ENCODE measurements at regions not wholly inside any gene's neighbourhood (a gene's known extent, or its start where the extent isn't known, plus 50 kb on each side); places are given as distances from the start of the nearest gene placed in this dataset.

- H3K27ac Mint-ChIP-seq (ENCODE audit: unreplicated experiment): no peak overlapping the region
- DNase-seq: no peak
- H3K4me1 Mint-ChIP-seq (ENCODE audit: low read depth, unreplicated experiment): no peaks in the 10 kb centered on the region
- H3K36me3 Mint-ChIP-seq (ENCODE audit: unreplicated experiment): no peaks in the 10 kb centered on the region
- no peaks in the 10 kb centered on the region for H3K9me3 Mint-ChIP-seq (ENCODE audit: unreplicated experiment)
- peaks cover 1% of the 10 kb centered on the region for H3K27me3 Mint-ChIP-seq (ENCODE audit: unreplicated experiment)
- no peak overlapping the region for H3K4me3 Mint-ChIP-seq (ENCODE audit: unreplicated experiment)
- no peak for TF ChIP-seq CTCF (IDR thresholded peaks at IDR 0.05; ENCODE audit: partially characterized antibody, unreplicated experiment)
These were observed 53.6 kb upstream of the DYNC1I1 start for GRCh38 chr7:95718577-95719410.

GRCh38 chr7:95716357-95717122 is 55.8 kb upstream of the DYNC1I1 start:
- H3K4me1 Mint-ChIP-seq (ENCODE audit: low read depth, unreplicated experiment): no peaks in the 10 kb centered on the region
- no peaks in the 10 kb centered on the region for H3K9me3 Mint-ChIP-seq (ENCODE audit: unreplicated experiment)
- DNase-seq: no peak
- no peak for TF ChIP-seq CTCF (IDR thresholded peaks at IDR 0.05; ENCODE audit: partially characterized antibody, unreplicated experiment)
- no peak overlapping the region for H3K27ac Mint-ChIP-seq (ENCODE audit: unreplicated experiment)
- no peak overlapping the region for H3K4me3 Mint-ChIP-seq (ENCODE audit: unreplicated experiment)
- peaks cover 4% of the 10 kb centered on the region for H3K27me3 Mint-ChIP-seq (ENCODE audit: unreplicated experiment)
- no peaks in the 10 kb centered on the region for H3K36me3 Mint-ChIP-seq (ENCODE audit: unreplicated experiment)

GRCh38 chr7:95715274-95715673 is 57.1 kb upstream of the DYNC1I1 start:
- H3K4me3 Mint-ChIP-seq (ENCODE audit: unreplicated experiment): no peak overlapping the region
- H3K4me1 Mint-ChIP-seq (ENCODE audit: low read depth, unreplicated experiment): no peaks in the 10 kb centered on the region
- H3K27me3 Mint-ChIP-seq (ENCODE audit: unreplicated experiment): peaks cover 2% of the 10 kb centered on the region
- H3K9me3 Mint-ChIP-seq (ENCODE audit: unreplicated experiment): no peaks in the 10 kb centered on the region
- no peaks in the 10 kb centered on the region for H3K36me3 Mint-ChIP-seq (ENCODE audit: unreplicated experiment)
- no peak overlapping the region for H3K27ac Mint-ChIP-seq (ENCODE audit: unreplicated experiment)
- no peak for TF ChIP-seq CTCF (IDR thresholded peaks at IDR 0.05; ENCODE audit: partially characterized antibody, unreplicated experiment)
- DNase-seq: no peak

- H3K9me3 Mint-ChIP-seq (ENCODE audit: unreplicated experiment): no peaks in the 10 kb centered on the region
- peaks cover 7% of the 10 kb centered on the region for H3K36me3 Mint-ChIP-seq (ENCODE audit: unreplicated experiment)
- no peak overlapping the region for H3K4me3 Mint-ChIP-seq (ENCODE audit: unreplicated experiment)
- H3K4me1 Mint-ChIP-seq (ENCODE audit: low read depth, unreplicated experiment): no peaks in the 10 kb centered on the region
- no peak for TF ChIP-seq CTCF (IDR thresholded peaks at IDR 0.05; ENCODE audit: partially characterized antibody, unreplicated experiment)
- H3K27me3 Mint-ChIP-seq (ENCODE audit: unreplicated experiment): peaks cover 2% of the 10 kb centered on the region
- H3K27ac Mint-ChIP-seq (ENCODE audit: unreplicated experiment): no peak overlapping the region
- DNase-seq: no peak
These were observed 61.6 kb upstream of the DYNC1I1 start for GRCh38 chr7:95710711-95711110.

- H3K27ac Mint-ChIP-seq (ENCODE audit: unreplicated experiment): no peak overlapping the region
- no peak overlapping the region for H3K4me3 Mint-ChIP-seq (ENCODE audit: unreplicated experiment)
- no peak for TF ChIP-seq CTCF (IDR thresholded peaks at IDR 0.05; ENCODE audit: partially characterized antibody, unreplicated experiment)
- H3K4me1 Mint-ChIP-seq (ENCODE audit: low read depth, unreplicated experiment): peaks cover 9% of the 10 kb centered on the region
- no peaks in the 10 kb centered on the region for H3K27me3 Mint-ChIP-seq (ENCODE audit: unreplicated experiment)
- no peaks in the 10 kb centered on the region for H3K36me3 Mint-ChIP-seq (ENCODE audit: unreplicated experiment)
- H3K9me3 Mint-ChIP-seq (ENCODE audit: unreplicated experiment): peaks cover 2% of the 10 kb centered on the region
- DNase-seq: no peak
These were observed 71.4 kb upstream of the DYNC1I1 start for GRCh38 chr7:95700917-95701316.
